ENCODE measurements at regions not wholly inside any gene's neighbourhood (a gene's known extent, or its start where the extent isn't known, plus 50 kb on each side); places are given as distances from the start of the nearest gene placed in this dataset.

- TF ChIP-seq TAF1 (IDR thresholded peaks at IDR 0.05; ENCODE audit: borderline replicate concordance, insufficient read depth, low read length) (no peak), POLR2AphosphoS5 (IDR thresholded peaks at IDR 0.05; ENCODE audit: low read depth, low read length) (no peak), REST (IDR thresholded peaks at IDR 0.05; ENCODE audit: insufficient read depth in 1 of 2, low read depth in 2 of 2, low read length in 2 of 2) (no peak)
These were observed 72.5 kb upstream of the CYP1B1 start for GRCh38 chr2:38148501-38148900.

- TF ChIP-seq TAF1 (IDR thresholded peaks at IDR 0.05; ENCODE audit: borderline replicate concordance, insufficient read depth, low read length), result no peak
- TF ChIP-seq FOXP2 (optimal IDR thresholded peaks at IDR 0.05; ENCODE audit: borderline replicate concordance, extremely low read depth, extremely low read length, insufficient read depth), result no peak
- no peak for TF ChIP-seq SIN3A (IDR thresholded peaks at IDR 0.05; ENCODE audit: borderline replicate concordance, insufficient read depth, low read length)
- no peak for TF ChIP-seq POLR2AphosphoS5 (IDR thresholded peaks at IDR 0.05; ENCODE audit: low read depth, low read length)
- no peak for TF ChIP-seq REST (IDR thresholded peaks at IDR 0.05; ENCODE audit: insufficient read depth in 1 of 2, low read depth in 2 of 2, low read length in 2 of 2)
These were observed 71.6 kb upstream of the CYP1B1 start for GRCh38 chr2:38147333-38148121.

- TF ChIP-seq TAF1 (IDR thresholded peaks at IDR 0.05; ENCODE audit: borderline replicate concordance, insufficient read depth, low read length), result no peak
- no peak for TF ChIP-seq SIN3A (IDR thresholded peaks at IDR 0.05; ENCODE audit: borderline replicate concordance, insufficient read depth, low read length)
- no peak for TF ChIP-seq FOXP2 (optimal IDR thresholded peaks at IDR 0.05; ENCODE audit: borderline replicate concordance, extremely low read depth, extremely low read length, insufficient read depth)
- TF ChIP-seq POLR2AphosphoS5 (IDR thresholded peaks at IDR 0.05; ENCODE audit: low read depth, low read length), result no peak
- no peak for TF ChIP-seq REST (IDR thresholded peaks at IDR 0.05; ENCODE audit: insufficient read depth in 1 of 2, low read depth in 2 of 2, low read length in 2 of 2)
These were observed 71.0 kb upstream of the CYP1B1 start for GRCh38 chr2:38146907-38147307.

GRCh38 chr2:38146275-38146906 lies 70.4 kb upstream of the CYP1B1 start:
- TF ChIP-seq FOXP2 (optimal IDR thresholded peaks at IDR 0.05; ENCODE audit: borderline replicate concordance, extremely low read depth, extremely low read length, insufficient read depth) (peak; percentile 72), SIN3A (IDR thresholded peaks at IDR 0.05; ENCODE audit: borderline replicate concordance, insufficient read depth, low read length) (no peak), REST (IDR thresholded peaks at IDR 0.05; ENCODE audit: insufficient read depth in 1 of 2, low read depth in 2 of 2, low read length in 2 of 2) (no peak)

Data from PFSK-1 (cell line).